ENCODE measurements at regions not wholly inside any gene's neighbourhood (a gene's known extent, or its start where the extent isn't known, plus 50 kb on each side); places are given as distances from the start of the nearest gene placed in this dataset.

- DNase-seq (ENCODE audit: low read depth in 4 of 4, low spot score in 2 of 4): no peak
Observed at GRCh38 chr6:24019393-24019792, 106.6 kb upstream of the NRSN1 start.

DNA sequence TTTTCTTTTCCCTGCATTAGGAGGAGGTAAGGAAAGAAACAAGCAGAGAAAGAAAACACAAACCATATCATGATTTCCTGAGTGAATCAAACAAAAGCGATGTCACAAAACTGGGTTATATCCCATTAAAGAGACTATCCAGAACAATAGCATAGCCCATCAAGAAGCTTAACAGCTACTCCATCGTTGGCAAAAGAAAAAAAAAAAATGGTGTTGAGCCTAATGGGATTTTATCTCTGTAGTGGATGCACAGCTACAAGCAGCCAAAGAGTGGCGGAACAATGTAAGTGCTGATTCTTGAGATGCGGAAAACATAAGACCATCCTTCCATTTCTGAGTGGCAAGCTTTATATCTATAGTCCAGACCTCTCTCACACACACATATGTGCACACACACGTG lies 106.2 kb upstream of the NRSN1 start:
- no peak for DNase-seq (ENCODE audit: low read depth in 4 of 4, low spot score in 2 of 4)

- DNase-seq (ENCODE audit: low read depth in 4 of 4, low spot score in 2 of 4): no peak
Observed at GRCh38 chr6:24026050-24026449, 100.0 kb upstream of the NRSN1 start.

DNA sequence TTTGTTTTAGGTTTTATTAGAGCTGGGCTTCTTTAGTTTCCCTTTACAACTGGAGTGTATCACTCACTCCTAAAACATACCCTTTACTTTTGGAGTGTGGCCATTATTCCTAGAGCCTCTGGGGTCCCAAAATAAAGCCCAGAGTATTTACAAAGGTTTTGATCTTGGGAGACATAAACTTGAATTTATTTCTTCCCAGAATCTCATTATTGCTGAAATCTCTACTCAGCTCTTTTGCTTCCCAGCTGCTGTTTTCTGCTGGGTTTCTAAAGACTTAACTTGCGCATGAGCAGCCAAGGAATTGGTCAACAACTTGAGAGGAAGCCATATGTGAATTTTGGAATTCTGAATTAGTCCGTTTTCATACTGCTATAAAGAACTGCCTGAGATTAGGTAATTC lies 94.5 kb upstream of the NRSN1 start:
- no peak for DNase-seq (ENCODE audit: low read depth in 4 of 4, low spot score in 2 of 4)

DNA sequence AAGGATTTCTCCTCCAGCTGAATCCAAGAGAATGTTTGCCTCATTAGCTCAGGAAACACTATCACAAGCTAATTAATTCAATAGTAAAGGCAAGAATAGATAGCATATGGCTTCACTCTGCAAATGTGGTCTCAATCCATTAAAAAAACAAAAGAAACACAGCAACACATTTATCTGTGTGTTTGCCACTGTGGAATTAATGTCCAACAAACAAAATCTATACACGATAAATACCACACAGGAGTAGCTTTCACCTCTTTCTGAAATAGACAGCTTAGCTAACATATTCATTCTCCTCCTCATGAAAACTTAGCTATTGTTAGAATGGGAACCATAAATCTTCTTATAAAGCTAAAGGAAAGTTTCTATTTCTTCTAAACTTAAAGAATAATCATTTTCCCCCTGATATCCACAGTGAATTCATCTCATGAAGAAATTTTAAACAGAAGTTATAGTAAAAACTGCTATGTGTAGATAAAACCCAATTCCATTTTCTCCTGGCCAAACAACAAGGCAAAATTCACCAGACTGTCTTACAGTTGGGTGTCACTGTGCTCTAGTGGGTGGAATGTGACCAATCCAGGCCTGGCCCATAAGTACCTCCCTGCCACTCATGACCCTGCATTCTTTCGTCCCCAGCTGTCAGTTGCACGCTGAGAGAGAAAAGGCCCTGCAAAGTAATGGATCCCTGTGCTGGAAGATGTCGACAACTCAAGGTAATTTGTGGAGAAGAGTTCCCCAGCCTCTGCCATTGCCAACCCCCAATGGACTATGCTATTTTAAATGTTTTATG lies 92.9 kb upstream of the NRSN1 start:
- DNase-seq (ENCODE audit: low read depth in 4 of 4, low spot score in 2 of 4): no peak

DNA sequence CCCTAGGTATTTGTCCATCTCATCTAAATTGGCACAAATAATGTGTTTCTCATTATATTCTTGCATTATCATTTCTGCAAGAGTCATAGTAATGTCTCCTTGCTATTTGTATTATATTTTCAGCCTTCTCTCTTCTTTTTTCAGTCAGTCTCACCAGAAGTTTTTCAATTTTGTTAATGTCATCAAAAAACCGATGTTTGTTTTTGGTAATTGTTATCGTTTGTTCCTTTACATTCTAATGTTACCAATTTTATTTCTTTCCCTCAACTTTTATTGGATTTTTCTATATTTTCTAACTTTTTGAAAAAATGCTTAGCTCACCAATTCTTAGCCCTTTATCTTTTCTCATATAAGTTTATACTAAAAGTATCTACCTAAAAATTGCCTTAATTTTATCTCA lies 82.2 kb upstream of the NRSN1 start:
- no peak for DNase-seq (ENCODE audit: low read depth in 4 of 4, low spot score in 2 of 4)

DNA sequence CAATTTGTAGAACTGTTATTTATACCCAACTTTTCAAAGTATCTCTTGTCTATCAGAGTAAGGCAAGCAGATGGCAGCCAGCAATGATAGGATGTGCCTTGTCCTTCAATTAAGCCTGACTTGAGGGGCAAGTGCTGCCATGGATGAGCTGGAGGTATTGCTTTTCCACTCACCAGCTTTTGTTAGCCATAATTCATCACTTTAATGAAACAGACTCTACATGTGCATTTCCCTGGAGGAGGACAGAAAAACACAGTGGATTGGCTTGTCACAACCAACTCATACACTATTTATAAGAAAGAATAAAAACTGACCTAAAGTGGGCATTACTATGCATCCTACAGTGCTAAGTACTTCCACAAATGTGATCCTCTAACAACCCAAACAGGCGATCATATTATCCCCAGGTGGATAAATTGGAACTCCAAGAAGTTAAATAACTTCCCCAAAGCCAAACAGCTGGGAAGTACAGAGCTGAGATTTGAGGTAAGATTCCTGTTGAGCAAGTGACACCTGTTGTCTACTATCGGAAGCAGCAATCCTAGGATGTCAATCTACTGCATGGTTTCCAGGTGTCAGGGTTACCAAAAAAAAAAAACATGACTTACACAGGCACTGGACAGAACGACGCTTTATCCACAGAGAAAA lies 73.9 kb upstream of the NRSN1 start:
- no peak for DNase-seq (ENCODE audit: low read depth in 4 of 4, low spot score in 2 of 4)

DNA sequence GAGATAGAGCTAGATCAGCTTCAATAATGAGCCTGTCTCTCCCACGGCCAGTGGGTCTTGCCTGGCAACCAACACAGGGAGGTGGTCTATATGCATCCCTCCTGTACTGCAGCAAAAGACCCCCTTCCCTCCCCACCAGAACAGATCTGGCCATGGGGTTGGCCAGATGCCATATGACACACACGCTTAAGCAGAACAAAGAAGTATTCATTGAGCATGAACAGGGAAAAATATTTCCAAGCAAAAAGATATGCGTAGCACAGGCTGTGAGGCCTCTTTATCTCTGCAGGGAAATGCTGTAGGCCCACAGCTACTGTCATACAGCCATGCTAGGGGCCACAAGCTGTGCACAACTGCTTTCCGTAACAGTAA lies 73.4 kb upstream of the NRSN1 start:
- no peak for DNase-seq (ENCODE audit: low read depth in 4 of 4, low spot score in 2 of 4)

DNA sequence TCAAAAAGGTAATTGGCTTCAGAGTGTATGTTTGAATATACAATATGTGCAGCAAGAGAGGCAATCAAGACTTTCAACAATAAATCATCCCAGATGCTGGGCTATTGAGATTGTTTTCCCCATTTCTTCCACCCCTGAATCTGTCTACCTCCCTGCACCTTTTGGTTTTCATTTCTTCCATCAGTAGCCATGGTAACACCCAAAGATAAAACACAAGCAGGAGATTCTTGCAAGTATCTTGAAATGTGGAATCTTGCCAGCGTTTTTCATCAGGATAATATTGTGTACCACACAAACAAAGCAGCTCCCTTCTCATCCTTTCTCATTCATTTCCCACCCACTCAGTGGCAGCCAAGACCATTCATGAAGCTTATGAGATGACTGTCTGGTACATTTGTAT lies 73.0 kb upstream of the NRSN1 start:
- DNase-seq (ENCODE audit: low read depth in 4 of 4, low spot score in 2 of 4): no peak

GRCh38 chr6:24054388-24054787 lies 71.6 kb upstream of the NRSN1 start:
- DNase-seq (ENCODE audit: low read depth in 4 of 4, low spot score in 2 of 4): no peak

DNA sequence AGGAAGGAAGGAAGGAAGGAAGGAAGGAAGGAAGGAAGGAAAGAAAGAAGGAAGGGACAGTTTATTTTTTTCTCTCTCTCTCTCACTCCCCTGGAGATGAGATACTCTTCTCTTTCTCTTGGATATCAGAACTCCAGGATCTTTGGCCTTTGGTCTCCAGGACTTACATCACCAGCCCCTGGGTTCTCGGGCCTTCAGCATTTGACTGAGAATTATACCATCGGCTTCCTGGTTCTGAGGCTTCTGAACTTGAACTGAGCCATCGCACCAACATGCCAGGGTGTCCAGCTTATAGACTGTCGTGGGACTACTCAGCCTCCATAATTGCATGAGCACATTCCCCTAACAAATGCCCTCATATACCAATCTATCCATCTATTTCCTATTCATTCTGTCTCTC lies 69.4 kb upstream of the NRSN1 start:
- DNase-seq (ENCODE audit: low read depth in 4 of 4, low spot score in 2 of 4): no peak

DNA sequence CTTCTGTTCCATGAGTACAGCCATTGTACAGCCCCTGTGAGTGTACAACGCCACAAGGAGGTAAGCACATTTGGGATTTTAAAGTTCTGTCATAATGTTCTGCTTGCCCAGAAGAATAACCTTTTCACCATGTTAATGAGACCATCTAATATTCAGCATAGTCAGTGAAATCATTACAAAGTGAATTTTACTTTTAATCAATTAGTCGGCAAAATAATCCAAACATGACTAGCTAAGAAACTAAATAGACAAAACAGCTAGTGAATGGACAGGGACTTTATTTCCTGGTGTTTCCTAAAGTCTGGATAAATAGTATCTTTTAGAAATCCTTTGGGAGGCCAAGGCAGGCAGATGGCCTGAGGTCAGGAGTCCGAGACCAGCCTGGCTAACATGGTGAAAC lies 69.0 kb upstream of the NRSN1 start:
- DNase-seq (ENCODE audit: low read depth in 4 of 4, low spot score in 2 of 4): no peak

DNA sequence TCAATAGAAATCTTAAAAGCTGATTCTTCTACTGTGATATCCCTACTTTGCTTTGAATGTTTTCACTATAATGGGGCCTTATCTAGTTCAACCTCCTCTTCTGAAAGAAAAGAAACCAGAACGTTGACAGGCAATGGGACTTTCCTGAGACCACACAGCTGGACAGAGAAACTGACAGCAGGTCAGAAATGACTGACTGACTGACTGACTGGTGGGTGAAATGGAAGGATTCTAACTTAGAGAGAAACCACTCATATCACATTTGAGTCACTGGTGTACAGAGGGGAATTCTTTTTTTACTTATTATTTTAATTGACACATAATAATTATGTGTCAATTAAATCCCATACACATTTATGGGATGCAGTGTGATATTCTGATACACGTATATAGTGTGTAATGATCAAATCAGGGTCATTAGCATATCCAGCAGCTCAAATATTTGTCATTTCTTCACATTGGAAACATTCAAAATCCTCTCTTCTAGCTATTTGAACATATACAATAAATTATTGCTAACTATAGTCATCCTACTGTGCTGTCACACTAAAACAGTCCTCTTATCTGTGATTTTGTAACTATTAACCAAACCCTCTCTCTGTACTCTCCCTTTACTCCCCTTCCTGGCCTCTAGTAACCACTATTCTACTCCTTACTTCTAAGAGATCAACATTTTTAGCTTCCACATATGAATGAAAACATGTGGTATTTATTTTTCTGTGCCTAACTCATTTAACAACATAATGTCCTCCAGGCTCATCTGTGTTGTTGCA lies 64.8 kb upstream of the NRSN1 start:
- DNase-seq (ENCODE audit: low read depth in 4 of 4, low spot score in 2 of 4): no peak

DNA sequence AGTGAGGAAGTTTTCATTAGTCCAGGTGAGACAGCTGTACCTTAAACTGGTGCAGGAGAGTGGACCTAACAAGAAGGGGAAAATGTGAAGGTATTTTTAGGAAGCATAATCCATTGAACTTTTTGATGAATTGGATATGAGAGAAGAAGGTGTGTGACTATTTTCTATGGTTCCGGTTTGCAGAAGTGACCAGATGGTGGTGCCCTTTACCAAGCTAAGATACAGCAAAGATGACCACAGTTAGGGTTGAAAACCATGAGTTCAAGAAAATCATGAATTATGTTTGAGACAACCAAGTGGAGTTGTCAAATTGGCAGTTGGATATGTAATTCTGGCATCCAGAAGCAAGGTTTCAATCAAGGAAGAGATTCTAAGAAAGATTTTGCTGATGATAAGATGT lies 61.9 kb upstream of the NRSN1 start:
- no peak for DNase-seq (ENCODE audit: low read depth in 4 of 4, low spot score in 2 of 4)

- no peak for DNase-seq (ENCODE audit: low read depth in 4 of 4, low spot score in 2 of 4)
Observed at GRCh38 chr6:24064832-24065231, 61.2 kb upstream of the NRSN1 start.

GRCh38 chr6:24069526-24069925 lies 56.5 kb upstream of the NRSN1 start:
- DNase-seq (ENCODE audit: low read depth in 4 of 4, low spot score in 2 of 4): no peak

GRCh38 chr6:24072038-24072746 lies 53.8 kb upstream of the NRSN1 start:
- no peak for DNase-seq (ENCODE audit: low read depth in 4 of 4, low spot score in 2 of 4)

- DNase-seq (ENCODE audit: low read depth in 4 of 4, low spot score in 2 of 4): no peak
Observed at GRCh38 chr6:24076011-24076410, 50.0 kb upstream of the NRSN1 start.
